ENCODE measurements at regions not wholly inside any gene's neighbourhood (a gene's known extent, or its start where the extent isn't known, plus 50 kb on each side); places are given as distances from the start of the nearest gene placed in this dataset.

- TF ChIP-seq, protein P1, sequence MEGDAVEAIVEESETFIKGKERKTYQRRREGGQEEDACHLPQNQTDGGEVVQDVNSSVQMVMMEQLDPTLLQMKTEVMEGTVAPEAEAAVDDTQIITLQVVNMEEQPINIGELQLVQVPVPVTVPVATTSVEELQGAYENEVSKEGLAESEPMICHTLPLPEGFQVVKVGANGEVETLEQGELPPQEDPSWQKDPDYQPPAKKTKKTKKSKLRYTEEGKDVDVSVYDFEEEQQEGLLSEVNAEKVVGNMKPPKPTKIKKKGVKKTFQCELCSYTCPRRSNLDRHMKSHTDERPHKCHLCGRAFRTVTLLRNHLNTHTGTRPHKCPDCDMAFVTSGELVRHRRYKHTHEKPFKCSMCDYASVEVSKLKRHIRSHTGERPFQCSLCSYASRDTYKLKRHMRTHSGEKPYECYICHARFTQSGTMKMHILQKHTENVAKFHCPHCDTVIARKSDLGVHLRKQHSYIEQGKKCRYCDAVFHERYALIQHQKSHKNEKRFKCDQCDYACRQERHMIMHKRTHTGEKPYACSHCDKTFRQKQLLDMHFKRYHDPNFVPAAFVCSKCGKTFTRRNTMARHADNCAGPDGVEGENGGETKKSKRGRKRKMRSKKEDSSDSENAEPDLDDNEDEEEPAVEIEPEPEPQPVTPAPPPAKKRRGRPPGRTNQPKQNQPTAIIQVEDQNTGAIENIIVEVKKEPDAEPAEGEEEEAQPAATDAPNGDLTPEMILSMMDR (IDR thresholded peaks at IDR 0.05), result no peak
- TF ChIP-seq POLR2A (IDR thresholded peaks at IDR 0.05), result no peak
Measured at GRCh38 chr5:61894046-61894445, 412.0 kb upstream of the KIF2A start.

Measured in testis (tissue), 2 donors.